Stimulated activated naive CD4-positive, alpha-beta T cell (primary cell): ENCODE measurements at regions not wholly inside any gene's neighbourhood (a gene's known extent, or its start where the extent isn't known, plus 50 kb on each side); places are given as distances from the start of the nearest gene placed in this dataset.

Source experiments
- DNase-seq, 6 experiments: peaks; one replicate each; lab custom pipeline; 2025; lab: John Stamatoyannopoulos, UW

DNA sequence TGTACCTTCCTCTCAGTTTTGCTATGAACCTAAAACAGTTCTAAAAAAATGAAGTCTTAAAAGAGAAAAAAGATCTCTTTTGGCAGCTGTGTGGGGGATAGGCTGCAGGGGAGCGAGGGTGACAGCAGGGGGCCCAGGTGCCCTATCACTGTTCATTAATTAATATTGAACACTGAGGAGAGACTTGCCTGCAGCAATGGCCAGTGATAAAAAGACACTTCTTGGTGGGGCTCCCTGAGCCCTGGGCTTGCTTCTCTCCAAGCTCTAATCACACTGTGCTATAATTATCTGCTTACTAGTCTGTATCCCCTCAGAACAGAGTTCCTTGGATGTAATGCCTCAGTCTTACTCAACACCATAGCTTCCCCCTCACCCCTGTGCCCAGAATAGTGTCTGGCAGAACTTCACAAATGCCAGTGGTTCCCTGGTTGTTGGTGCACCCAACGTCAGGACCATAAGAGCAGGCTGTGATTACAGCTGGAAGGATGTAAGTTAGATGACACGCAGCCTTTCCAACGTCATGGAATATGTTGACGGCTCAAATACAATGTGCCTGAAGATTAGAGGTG lies 52.0 kb upstream of the IRX6 start:
- DNase-seq, result no peak

DNA sequence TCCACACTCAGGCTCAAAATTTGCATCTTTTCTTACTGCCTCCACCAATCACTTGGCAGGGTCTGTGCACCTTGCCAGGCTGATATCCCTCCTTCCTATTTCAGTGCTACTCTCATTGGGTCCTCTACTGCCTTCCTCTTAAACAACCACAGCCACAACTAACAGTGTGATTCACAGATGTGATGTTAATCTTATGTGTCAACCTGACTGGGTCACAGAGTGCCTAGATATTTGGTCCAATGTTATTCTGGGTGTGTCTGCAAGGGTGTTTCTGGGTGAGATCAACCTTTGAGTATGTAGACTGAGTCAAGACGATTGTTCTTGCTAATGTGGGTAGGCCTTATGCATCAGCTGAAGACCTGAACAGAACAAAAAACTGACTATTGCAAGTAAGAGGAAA lies 51.3 kb upstream of the IRX6 start:
- no peak for DNase-seq

DNA sequence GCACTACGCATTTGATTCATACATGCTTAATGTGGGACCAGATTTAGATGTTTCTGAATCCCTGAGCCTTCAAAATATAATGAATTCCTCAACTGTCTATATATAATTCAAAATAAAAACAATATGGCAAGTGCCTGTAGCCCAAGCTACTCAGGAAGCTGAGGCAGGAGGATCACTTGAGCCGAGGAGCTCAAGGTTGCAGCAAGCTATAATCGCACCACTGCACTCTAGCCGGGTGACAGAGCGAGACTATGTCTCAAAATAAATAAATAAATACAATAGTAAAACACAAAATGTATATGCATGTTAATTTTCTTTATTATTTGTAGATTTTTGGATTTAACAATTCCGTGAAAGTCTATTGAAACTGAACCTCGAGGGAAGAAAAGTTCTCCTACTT lies 50.6 kb upstream of the IRX6 start:
- DNase-seq, result no peak

DNA sequence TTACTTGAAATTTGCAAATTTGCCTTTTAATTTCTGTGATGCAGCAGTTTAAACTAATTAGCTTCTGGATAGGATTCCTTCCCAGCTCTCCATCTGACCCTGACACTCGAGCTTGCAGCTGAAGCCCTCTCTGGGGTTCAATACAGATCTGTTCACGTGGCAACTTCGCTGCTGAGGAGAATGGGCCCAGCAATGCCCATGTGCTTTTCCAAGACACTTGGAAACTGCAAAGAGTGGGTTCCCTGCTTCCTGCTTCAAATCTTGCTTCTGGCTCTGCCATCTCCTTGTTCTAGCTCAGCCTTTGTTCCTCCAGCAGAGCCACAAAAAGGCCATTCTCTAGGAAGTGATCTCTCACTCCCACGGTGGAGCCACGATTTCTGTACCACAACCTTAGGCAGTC lies 50.0 kb upstream of the IRX6 start:
- no peak for DNase-seq
